Endothelial cell of umbilical vein (primary cell): ENCODE measurements at regions not wholly inside any gene's neighbourhood (a gene's known extent, or its start where the extent isn't known, plus 50 kb on each side); places are given as distances from the start of the nearest gene placed in this dataset.

Experiments used
- CTCF ChIP-seq, 2 donors: IDR thresholded peaks; 1 replicate in 1 of 2; 2 replicates in 1 of 2; pipeline ENCODE4 v1.5.1; 2011; ENCODE audit warnings: low read length in 2 of 2, mild to moderate bottlenecking in 2 of 2, moderate library complexity in 2 of 2, control low read depth in 1 of 2, inconsistent platforms in 1 of 2, low read depth in 1 of 2; ENCODE audit not compliant: insufficient read depth in 1 of 2; ENCODE audit errors: extremely low read depth in 1 of 2
- EZH2 ChIP-seq: IDR thresholded peaks from 2 replicates; pipeline ENCODE4 v1.6.1; 2012; ENCODE audit warnings: borderline replicate concordance, low read depth, mild to moderate bottlenecking, moderate library complexity, low read length, inconsistent platforms; ENCODE audit not compliant: severe bottlenecking
- MYC ChIP-seq: IDR thresholded peaks from one replicate; pipeline ENCODE4 v1.6.1; 2011; ENCODE audit warnings: mild to moderate bottlenecking, low read depth, low read length
- POLR2A ChIP-seq: IDR thresholded peaks from 2 replicates; pipeline ENCODE4 v1.6.1; 2012; ENCODE audit warnings: low read depth, mild to moderate bottlenecking, control low read depth, low read length
- POLR2AphosphoS5 ChIP-seq: IDR thresholded peaks from 2 replicates; pipeline ENCODE4 v1.6.1; 2012; ENCODE audit warnings: low read depth, mild to moderate bottlenecking, control low read depth, low read length, moderate library complexity; ENCODE audit not compliant: insufficient read depth

GRCh38 chr3:137642831-137643230, 121.3 kb upstream of the SOX14 start:
- no peak for TF ChIP-seq CTCF (IDR thresholded peaks at IDR 0.05; ENCODE audit: extremely low read depth in 1 of 2, insufficient read depth in 1 of 2, low read depth in 1 of 2, low read length in 2 of 2)
- no peak for TF ChIP-seq POLR2AphosphoS5
- TF ChIP-seq EZH2: no peak
- no peak for TF ChIP-seq MYC
- TF ChIP-seq POLR2A: no peak
